GM12892 (cell line): ENCODE measurements at regions not wholly inside any gene's neighbourhood (a gene's known extent, or its start where the extent isn't known, plus 50 kb on each side); places are given as distances from the start of the nearest gene placed in this dataset.

Experiments
- DNase-seq: peaks from one replicate; pipeline ENCODE4 v3.0.0; 2011; ENCODE audit not compliant: insufficient read length
- FAIRE-seq: peaks from 2 replicates; lab custom pipeline; 2011; peaks lifted over from hg19 to GRCh38; lab: Jason Lieb, UNC
- POLR2A ChIP-seq: IDR thresholded peaks from 2 replicates; pipeline ENCODE4 v1.6.1; 2011; ENCODE audit warnings: low read depth, low read length, control low read depth
- POLR2AphosphoS5 ChIP-seq: IDR thresholded peaks from 2 replicates; pipeline ENCODE4 v1.6.1; 2011; ENCODE audit warnings: low read depth, low read length, control low read depth
- TAF1 ChIP-seq: IDR thresholded peaks from 2 replicates; pipeline ENCODE4 v1.6.1; 2011; ENCODE audit warnings: low read depth, mild to moderate bottlenecking, control low read depth, low read length, borderline replicate concordance

DNA sequence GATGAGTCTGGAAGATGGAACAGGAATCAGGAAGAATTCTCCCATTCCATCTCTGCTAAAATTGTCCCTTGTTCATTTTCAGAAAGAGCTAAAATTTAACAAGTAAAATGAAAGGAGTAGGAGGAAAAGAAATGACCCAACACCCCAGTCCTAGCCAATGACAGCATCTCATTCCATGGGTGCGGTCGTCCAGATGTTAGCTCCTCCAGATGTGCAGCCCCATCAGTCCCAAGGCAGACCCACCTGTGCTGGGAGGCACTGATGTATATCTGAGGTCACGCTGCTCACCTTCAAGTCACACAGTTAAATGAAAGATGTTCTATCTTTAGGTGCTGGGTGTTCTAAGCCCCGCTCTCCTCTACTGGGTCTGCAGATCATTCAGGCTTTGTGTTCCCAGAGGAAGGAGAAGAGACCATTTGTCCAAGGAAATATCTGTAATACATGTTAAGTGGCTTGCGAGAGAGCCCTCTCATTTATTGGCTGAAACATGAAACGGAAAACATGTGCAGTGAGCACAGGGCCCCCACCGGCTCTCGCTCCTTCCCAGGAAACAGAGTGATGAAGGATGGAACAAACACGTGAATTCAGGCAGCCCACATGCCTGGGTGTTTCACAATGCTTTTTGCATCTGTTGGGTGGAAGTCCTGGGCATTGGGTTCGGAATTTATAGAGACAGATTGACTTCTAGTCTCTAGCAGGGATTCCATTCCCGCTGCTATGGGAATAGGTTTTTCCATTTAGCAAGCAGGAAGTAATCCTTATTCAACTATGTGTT lies 294.6 kb downstream of the NUAK1 start:
- TF ChIP-seq TAF1: no peak
- TF ChIP-seq POLR2A: no peak
- TF ChIP-seq POLR2AphosphoS5: no peak
- DNase-seq: no peak
- no peak for FAIRE-seq

DNA sequence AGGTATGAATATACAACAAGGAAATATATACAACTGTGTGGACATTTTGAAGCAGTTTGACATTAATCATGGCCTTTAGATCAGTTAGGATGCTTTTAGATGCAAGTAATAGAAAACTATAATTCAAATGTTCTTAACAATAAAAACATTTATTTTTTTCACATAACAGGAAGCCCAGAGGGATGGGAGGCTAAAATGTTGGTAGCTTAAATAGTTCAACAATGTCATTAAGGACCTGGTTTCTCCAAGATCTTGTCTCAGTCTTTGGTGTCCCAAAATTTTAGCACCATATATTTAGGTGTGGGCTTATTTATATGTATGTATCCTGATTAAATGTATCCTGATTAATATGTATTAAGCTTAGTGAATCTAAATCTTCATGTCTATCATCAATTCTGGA lies 292.4 kb downstream of the NUAK1 start:
- FAIRE-seq (no peak), DNase-seq (no peak)
- TF ChIP-seq POLR2A: no peak
- no peak for TF ChIP-seq POLR2AphosphoS5
- no peak for TF ChIP-seq TAF1

DNA sequence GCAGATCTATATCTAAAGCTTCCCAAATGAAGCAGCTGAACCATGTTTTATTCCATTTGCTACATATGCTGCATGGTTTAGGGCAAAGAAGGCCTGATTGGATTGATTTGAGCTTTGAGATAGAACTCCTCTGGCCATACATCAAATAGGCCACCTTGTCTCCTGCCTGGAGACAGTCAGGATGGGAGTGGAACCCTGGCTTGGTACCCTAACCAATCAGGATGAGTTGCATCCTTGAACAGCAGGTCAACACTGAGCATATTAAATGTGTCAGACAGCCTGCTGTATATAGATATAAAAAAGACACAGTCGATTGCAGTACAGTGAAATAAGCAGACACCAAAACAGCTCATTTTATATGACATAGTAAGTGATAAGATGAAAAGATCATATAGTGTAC lies 291.7 kb downstream of the NUAK1 start:
- TF ChIP-seq TAF1: no peak
- no peak for TF ChIP-seq POLR2AphosphoS5
- no peak for TF ChIP-seq POLR2A
- DNase-seq (no peak), FAIRE-seq (no peak)

DNA sequence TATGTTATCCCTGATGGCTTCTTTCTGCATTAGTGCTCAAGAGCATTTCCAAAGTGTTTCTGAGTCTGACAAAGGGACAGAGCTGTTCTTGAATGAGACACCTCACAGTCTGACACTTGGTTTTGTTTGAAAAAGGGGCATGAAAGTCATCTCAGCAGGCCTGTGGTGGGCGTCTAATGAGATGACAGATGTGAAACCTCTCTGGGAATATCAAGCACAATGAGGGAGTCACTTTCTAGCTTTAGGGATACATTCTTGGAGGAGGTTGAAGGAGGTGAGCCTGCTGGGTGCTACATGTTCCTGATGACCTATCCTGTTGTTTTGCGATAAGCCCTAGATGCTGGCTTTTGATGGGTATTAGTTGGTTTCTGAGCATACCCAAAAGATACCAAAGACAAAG lies 290.5 kb downstream of the NUAK1 start:
- TF ChIP-seq POLR2AphosphoS5 (no peak), TAF1 (no peak), POLR2A (no peak)
- FAIRE-seq (no peak), DNase-seq (no peak)

DNA sequence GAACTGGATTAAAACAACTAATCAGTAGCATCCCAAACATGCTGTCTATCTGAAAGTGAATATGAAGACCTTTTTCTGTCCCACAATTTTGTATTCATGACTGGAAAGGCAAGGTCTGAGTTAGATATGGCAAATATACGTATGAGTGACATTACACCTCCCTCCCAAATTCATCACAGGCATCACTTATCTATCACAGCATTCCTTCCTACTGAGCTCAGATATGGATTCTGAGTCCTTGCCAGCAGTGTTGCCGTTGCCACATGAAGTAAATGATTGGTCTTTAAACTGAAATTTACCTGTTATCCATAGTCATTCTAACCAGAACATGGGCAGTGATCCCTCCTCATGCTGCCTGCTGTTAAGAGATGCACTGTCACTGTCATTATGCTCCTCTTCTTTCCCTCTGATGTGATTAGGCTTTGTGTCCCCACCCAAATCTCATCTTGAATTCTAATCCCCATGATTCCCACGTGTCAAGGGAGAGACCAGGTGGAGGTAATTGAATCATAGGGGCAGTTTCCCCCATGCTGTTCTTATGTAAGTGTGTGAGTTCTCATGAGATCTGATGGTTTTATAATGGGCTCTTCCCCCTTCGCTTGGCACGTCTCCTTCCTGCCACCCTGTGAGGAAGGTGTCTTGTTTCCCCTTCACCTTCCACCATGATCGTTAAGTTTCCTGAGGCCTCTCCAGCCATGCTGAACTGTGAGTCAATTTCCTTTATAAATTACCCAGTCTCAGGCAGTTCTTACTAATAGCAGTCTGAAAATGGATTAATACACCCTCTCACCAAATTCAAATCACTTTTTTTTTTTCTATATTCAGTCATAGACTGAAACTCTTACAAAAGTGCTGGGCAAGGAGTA lies 288.4 kb downstream of the NUAK1 start:
- no peak for TF ChIP-seq TAF1
- no peak for TF ChIP-seq POLR2A
- TF ChIP-seq POLR2AphosphoS5: no peak
- FAIRE-seq: no peak

DNA sequence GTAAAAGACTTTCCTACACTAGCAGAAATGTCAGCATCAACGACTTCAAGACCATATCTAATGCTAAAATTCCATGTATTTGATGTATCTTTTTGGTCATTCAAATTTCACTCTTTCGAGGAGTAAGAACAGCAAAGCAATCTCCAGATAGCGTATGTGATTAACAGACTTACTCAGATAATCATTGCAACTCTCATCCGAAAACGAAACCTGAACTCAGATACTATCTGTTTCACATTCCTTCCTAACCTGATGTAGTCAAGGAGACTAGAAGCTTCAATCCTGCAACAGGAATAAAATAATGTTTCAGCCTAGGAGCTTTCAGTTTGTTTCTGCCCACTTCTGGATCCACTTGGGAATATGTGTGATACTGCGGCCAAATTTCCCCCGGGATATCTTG lies 286.3 kb downstream of the NUAK1 start:
- DNase-seq (no peak), FAIRE-seq (no peak)
- no peak for TF ChIP-seq TAF1
- no peak for TF ChIP-seq POLR2A
- no peak for TF ChIP-seq POLR2AphosphoS5

More for the DNA sequence above, 288.4 kb downstream of the NUAK1 start:
- no peak for DNase-seq

DNA sequence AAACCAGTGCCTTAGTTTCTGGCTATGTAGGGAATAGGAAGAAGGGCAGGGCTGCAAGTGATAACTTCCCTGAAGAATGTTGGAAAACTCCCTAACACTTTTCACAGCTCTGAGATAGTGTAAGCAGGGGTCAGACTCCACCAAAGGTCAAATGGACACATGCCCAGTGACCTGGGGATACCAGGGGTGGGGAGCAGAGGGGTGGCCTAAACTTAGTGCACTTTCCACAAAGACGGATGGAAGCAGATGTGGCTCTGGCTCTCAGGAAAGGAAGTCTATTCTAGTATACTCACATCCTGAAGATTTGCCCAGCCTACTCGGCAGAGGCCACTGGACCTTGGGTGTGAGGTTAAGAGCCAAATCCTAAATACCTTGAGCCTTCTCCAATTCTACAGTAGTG lies 285.8 kb downstream of the NUAK1 start:
- TF ChIP-seq POLR2A: no peak
- TF ChIP-seq POLR2AphosphoS5: no peak
- no peak for TF ChIP-seq TAF1
- DNase-seq (no peak), FAIRE-seq (no peak)

DNA sequence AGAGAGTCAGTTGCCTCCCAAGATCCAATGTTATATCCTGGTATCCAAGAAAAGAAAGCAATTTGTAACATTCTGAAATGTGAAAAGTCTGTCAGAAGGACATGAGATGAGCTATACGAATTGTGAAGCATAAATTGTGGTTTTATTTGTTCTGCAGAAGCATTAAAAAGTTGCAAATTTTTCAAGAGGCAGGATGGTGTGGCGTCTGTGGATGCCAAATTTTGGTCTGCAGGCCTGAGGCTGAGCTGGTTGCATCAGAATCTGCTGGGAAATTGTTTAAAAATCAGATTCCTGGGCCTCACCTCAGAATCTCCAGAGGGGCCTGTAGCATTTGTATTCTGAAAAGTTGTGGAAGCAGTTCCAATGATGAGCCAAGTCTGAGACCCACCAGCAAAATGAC lies 284.7 kb downstream of the NUAK1 start:
- TF ChIP-seq POLR2AphosphoS5: no peak
- no peak for TF ChIP-seq POLR2A
- no peak for TF ChIP-seq TAF1
- DNase-seq: no peak
- no peak for FAIRE-seq

DNA sequence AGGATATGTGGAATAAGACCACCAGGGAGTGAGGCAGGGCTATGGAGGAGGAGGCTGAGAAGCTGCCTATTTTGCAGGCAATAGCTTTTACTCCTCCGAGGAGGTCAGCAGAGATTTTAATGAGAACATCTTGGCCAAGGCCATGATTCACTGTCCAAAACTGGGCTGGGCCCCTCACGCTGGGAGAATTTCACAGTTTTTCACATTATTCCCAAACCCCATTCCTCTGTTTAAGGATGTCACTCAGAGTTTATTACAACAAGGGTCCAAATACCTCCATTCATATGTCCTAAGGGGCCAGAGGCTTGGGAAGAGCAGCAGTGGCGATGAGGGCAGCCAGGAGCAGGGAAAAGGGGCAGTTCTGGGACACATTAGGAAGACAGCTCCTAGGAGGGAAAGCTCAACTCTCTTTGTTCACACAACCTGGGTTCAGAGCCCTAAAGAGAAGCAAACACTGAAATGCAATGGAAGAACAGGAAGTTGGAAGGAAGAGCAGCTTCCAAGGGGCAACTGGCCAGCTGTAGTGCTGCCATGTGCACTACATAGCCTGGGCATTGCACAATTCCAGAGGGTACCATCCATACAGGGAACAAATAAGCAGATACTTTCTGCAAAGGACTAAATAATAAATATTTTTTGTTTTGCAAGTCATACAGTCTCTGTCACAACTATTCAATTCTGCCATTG lies 283.2 kb downstream of the NUAK1 start:
- FAIRE-seq: no peak

DNA sequence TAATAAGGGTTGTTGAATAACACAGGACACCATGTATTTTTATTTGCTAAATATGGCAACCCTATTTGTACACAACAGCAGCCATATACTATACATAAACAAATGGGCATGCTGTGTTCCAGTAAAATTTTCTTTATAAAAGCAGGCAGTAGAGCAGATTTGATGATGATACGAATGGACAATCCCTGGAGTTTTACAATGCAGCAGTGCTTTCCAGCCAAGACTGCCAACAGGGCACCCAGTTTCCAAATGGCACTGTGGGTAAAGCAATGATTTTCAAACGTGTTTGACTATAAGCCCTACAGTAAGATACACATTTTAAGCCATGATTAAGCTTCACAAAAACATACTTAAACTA lies 282.7 kb downstream of the NUAK1 start:
- FAIRE-seq: no peak
- DNase-seq: no peak
- TF ChIP-seq TAF1 (no peak), POLR2A (no peak), POLR2AphosphoS5 (no peak)

More for the DNA sequence above, 283.2 kb downstream of the NUAK1 start:
- no peak for TF ChIP-seq POLR2AphosphoS5
- no peak for TF ChIP-seq TAF1
- TF ChIP-seq POLR2A: no peak
- no peak for DNase-seq
